GM23338 (cell line): ENCODE measurements at regions not wholly inside any gene's neighbourhood (a gene's known extent, or its start where the extent isn't known, plus 50 kb on each side); places are given as distances from the start of the nearest gene placed in this dataset.

Experiments used
- ATAC-seq: fragments of 200-7000 bp; cut with Tn5 transposase; 3 replicates; pipeline ENCODE4 v1.9.1; 2020
- DNase-seq: peaks from one replicate; pipeline ENCODE4 v3.0.0-alpha.2; 2015; ENCODE audit warnings: low spot score
- H2AFZ ChIP-seq: fragments of 200-600 bp; sonication (generic); 2 replicates; pipeline ENCODE4 v1.8.0; 2016; ENCODE audit warnings: antibody characterized with exemption, mild to moderate bottlenecking, moderate library complexity
- H3F3A ChIP-seq: fragments of 200-600 bp; sonication (generic); replicated peaks from 2 replicates; pipeline ENCODE4 v1.8.0; 2017; ENCODE audit warnings: antibody characterized with exemption, mixed run types, low read depth
- H3K27ac ChIP-seq: fragments of 200-600 bp; sonication (generic); 2 replicates; pipeline ENCODE4 v1.6.1; 2016; ENCODE audit warnings: low read depth
- H3K27me3 ChIP-seq: fragments of 200-600 bp; sonication (generic); 2 replicates; pipeline ENCODE4 v1.8.0; 2016; ENCODE audit warnings: mild to moderate bottlenecking, mixed run types, moderate library complexity; ENCODE audit not compliant: insufficient read depth
- H3K36me3 ChIP-seq: fragments of 200-600 bp; sonication (generic); 2 replicates; pipeline ENCODE4 v1.8.0; 2016; ENCODE audit warnings: mild to moderate bottlenecking; ENCODE audit not compliant: insufficient read depth
- H3K4me1 ChIP-seq: fragments of 200-600 bp; sonication (generic); 2 replicates; pipeline ENCODE4 v1.8.0; 2016; ENCODE audit warnings: mild to moderate bottlenecking, moderate library complexity; ENCODE audit not compliant: insufficient read depth
- H3K4me2 ChIP-seq: fragments of 200-600 bp; sonication (generic); 2 replicates; pipeline ENCODE4 v1.7.1; 2017; ENCODE audit warnings: mixed run types
- H3K4me3 ChIP-seq: fragments of 200-600 bp; sonication (generic); 2 replicates; pipeline ENCODE4 v1.6.1; 2016; ENCODE audit warnings: mixed run types
- H3K79me2 ChIP-seq: fragments of 200-600 bp; sonication (generic); replicated peaks from 2 replicates; pipeline ENCODE4 v1.8.0; 2017; ENCODE audit warnings: mild to moderate bottlenecking; ENCODE audit not compliant: insufficient read depth
- H3K9me2 ChIP-seq: fragments of 200-600 bp; sonication (generic); 2 replicates; pipeline ENCODE4 v1.8.0; 2017; ENCODE audit not compliant: insufficient read depth
- H4K20me1 ChIP-seq: fragments of 200-600 bp; sonication (generic); replicated peaks from 2 replicates; pipeline ENCODE4 v1.8.0; 2017; ENCODE audit warnings: mild to moderate bottlenecking; ENCODE audit not compliant: insufficient read depth
- H3K27ac Mint-ChIP-seq: 2 replicates; pipeline ENCODE4 v1.8.0; 2020; ENCODE audit warnings: inconsistent platforms, mild to moderate bottlenecking, moderate library complexity, mixed read lengths
- H3K27me3 Mint-ChIP-seq: 3 replicates; pipeline ENCODE4 v1.8.0; 2022; ENCODE audit warnings: low read depth, mild to moderate bottlenecking, moderate library complexity, mixed read lengths, inconsistent platforms; ENCODE audit not compliant: insufficient read depth, poor library complexity
- H3K36me3 Mint-ChIP-seq: 3 replicates; pipeline ENCODE4 v1.8.0; 2021; ENCODE audit warnings: low read depth, mild to moderate bottlenecking, inconsistent platforms, moderate library complexity, mixed read lengths
- H3K4me1 Mint-ChIP-seq: 3 replicates; pipeline ENCODE4 v1.8.0; 2020; ENCODE audit warnings: mild to moderate bottlenecking, inconsistent platforms, mixed read lengths
- H3K4me3 Mint-ChIP-seq: 3 replicates; pipeline ENCODE4 v1.8.0; 2021; ENCODE audit warnings: moderate library complexity, mild to moderate bottlenecking, inconsistent platforms, mixed read lengths
- H3K9me3 Mint-ChIP-seq: 3 replicates; pipeline ENCODE4 v1.8.0; 2020; ENCODE audit warnings: moderate library complexity, mild to moderate bottlenecking, inconsistent platforms, mixed read lengths
- CREB1 ChIP-seq: fragments of 250-450 bp; sonication (Bioruptor Pico); IDR thresholded peaks from 2 replicates; pipeline ENCODE4 v1.5.0; 2020; ENCODE audit warnings: low read depth, mild to moderate bottlenecking, moderate library complexity
- CTCF ChIP-seq, 2 experiments: fragments of 200-600 bp in 1 of 2; sonication (generic) in 1 of 2; conservative IDR thresholded peaks; 2 replicates each; pipeline versions ENCODE4 v1.5.1 to v1.6.1; 2016 to 2017; ENCODE audit warnings: antibody characterized with exemption in 2 of 2, low read depth in 2 of 2, mild to moderate bottlenecking in 2 of 2, moderate library complexity in 1 of 2
- ETS1 ChIP-seq: IDR thresholded peaks from 2 replicates; pipeline ENCODE4 v1.6.1; 2016; ENCODE audit warnings: antibody characterized with exemption
- EZH2 ChIP-seq: fragments of 200-600 bp; sonication (generic); IDR thresholded peaks from one replicate; pipeline ENCODE4 v1.8.0; 2017; ENCODE audit warnings: antibody characterized with exemption, mild to moderate bottlenecking, low read depth; ENCODE audit not compliant: unreplicated experiment
- EZH2phosphoT487 ChIP-seq: fragments of 200-600 bp; sonication (generic); IDR thresholded peaks from one replicate; pipeline ENCODE4 v1.8.1; 2018; ENCODE audit warnings: antibody characterized with exemption; ENCODE audit not compliant: unreplicated experiment
- JUNB ChIP-seq: IDR thresholded peaks from one replicate; pipeline ENCODE4 v1.6.1; 2016; ENCODE audit warnings: antibody characterized with exemption; ENCODE audit not compliant: unreplicated experiment
- NANOG ChIP-seq: IDR thresholded peaks from 2 replicates; pipeline ENCODE4 v1.6.1; 2016; ENCODE audit warnings: antibody characterized with exemption, borderline replicate concordance
- POLR2AphosphoS5 ChIP-seq: IDR thresholded peaks from 2 replicates; pipeline ENCODE4 v1.6.1; 2016; ENCODE audit warnings: antibody characterized with exemption, low read depth
- STAT1 ChIP-seq: IDR thresholded peaks from one replicate; pipeline ENCODE4 v1.6.1; 2016; ENCODE audit warnings: antibody characterized with exemption; ENCODE audit not compliant: unreplicated experiment
- ZNF114 ChIP-seq: fragments of 250-450 bp; sonication (Bioruptor Pico); IDR thresholded peaks from 2 replicates; pipeline ENCODE4 v1.5.0; 2020; ENCODE audit warnings: mild to moderate bottlenecking, moderate library complexity
- ZNF331 ChIP-seq: fragments of 250-450 bp; sonication (Bioruptor Pico); IDR thresholded peaks from 2 replicates; pipeline ENCODE4 v1.5.0; 2020; ENCODE audit warnings: low read depth, mild to moderate bottlenecking, moderate library complexity
- ZNF462 ChIP-seq: fragments of 250-450 bp; sonication (Bioruptor Pico); IDR thresholded peaks from 2 replicates; pipeline ENCODE4 v1.5.0; 2020; ENCODE audit warnings: mild to moderate bottlenecking, moderate library complexity
- TF ChIP-seq, protein P1 (sequence below): IDR thresholded peaks from one replicate; pipeline ENCODE4 v1.6.1; 2018; ENCODE audit warnings: antibody characterized with exemption; ENCODE audit not compliant: unreplicated experiment

DNA sequence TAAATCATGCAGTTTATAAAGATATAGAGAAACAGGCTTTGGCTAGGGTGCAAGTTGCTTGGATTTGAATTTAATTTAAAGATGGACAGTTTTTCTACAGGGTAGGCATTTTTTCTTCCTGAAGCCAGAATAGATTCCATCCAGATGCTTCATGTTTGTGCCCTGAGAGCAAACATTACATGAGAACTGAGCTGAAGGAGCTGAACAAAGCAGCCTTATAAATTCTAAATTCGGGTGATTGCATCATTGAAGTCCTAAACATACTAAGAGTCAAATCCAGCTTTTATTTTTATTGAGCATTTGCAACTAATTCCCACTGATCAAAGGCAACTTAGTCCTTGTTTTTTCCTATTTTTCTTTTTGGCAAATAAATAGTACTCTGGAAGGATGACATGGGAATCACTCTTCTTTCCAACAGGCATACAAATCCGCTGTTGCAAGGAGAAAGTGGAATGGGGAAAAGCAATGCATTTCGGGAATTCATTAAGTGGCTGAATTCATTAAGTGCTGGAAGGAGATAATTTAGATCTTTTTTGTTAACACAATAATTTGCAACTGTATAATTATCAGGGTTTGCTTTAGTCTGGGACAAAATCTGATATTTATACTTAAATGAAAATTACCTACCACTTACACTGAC lies 828.0 kb downstream of the SLC4A3 start:
- no peak for TF ChIP-seq CREB1
- TF ChIP-seq, protein P1, sequence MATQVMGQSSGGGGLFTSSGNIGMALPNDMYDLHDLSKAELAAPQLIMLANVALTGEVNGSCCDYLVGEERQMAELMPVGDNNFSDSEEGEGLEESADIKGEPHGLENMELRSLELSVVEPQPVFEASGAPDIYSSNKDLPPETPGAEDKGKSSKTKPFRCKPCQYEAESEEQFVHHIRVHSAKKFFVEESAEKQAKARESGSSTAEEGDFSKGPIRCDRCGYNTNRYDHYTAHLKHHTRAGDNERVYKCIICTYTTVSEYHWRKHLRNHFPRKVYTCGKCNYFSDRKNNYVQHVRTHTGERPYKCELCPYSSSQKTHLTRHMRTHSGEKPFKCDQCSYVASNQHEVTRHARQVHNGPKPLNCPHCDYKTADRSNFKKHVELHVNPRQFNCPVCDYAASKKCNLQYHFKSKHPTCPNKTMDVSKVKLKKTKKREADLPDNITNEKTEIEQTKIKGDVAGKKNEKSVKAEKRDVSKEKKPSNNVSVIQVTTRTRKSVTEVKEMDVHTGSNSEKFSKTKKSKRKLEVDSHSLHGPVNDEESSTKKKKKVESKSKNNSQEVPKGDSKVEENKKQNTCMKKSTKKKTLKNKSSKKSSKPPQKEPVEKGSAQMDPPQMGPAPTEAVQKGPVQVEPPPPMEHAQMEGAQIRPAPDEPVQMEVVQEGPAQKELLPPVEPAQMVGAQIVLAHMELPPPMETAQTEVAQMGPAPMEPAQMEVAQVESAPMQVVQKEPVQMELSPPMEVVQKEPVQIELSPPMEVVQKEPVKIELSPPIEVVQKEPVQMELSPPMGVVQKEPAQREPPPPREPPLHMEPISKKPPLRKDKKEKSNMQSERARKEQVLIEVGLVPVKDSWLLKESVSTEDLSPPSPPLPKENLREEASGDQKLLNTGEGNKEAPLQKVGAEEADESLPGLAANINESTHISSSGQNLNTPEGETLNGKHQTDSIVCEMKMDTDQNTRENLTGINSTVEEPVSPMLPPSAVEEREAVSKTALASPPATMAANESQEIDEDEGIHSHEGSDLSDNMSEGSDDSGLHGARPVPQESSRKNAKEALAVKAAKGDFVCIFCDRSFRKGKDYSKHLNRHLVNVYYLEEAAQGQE: no peak
- TF ChIP-seq CTCF (conservative IDR thresholded peaks at IDR 0.05; ENCODE audit: low read depth in 2 of 2): no peak
- no peak for TF ChIP-seq POLR2AphosphoS5
- TF ChIP-seq ZNF331 (CRISPR knock-in tag): no peak
- no peak for TF ChIP-seq NANOG
- no peak for TF ChIP-seq ETS1
- no peak for TF ChIP-seq JUNB
- no peak for TF ChIP-seq EZH2phosphoT487
- no peak for TF ChIP-seq EZH2
- TF ChIP-seq STAT1: no peak
- no peak for TF ChIP-seq ZNF462 (CRISPR knock-in tag)
- no peak for TF ChIP-seq ZNF114 (CRISPR knock-in tag)
- H3K27ac ChIP-seq: no peak overlapping the region

More for the DNA sequence above, 828.0 kb downstream of the SLC4A3 start:
- H3K4me3 ChIP-seq: no peak overlapping the region
- H4K20me1 ChIP-seq: no peaks in the 10 kb centered on the region
- ATAC-seq (no peak), DNase-seq (no peak)
- H3K4me2 ChIP-seq: no peak overlapping the region
- 0 out of 2 replicates have a peak overlapping the region, but pooled peaks have one; percentile 31 for H3K27ac Mint-ChIP-seq
- no peaks in the 10 kb centered on the region for H3K36me3 ChIP-seq
- H3K27me3 Mint-ChIP-seq: no peaks in the 10 kb centered on the region
- H3K36me3 Mint-ChIP-seq: no peaks in the 10 kb centered on the region
- no peak overlapping the region for H3K4me3 Mint-ChIP-seq
- H2AFZ ChIP-seq: no peak overlapping the region
- H3K9me3 Mint-ChIP-seq: no peaks in the 10 kb centered on the region
- no peaks in the 10 kb centered on the region for H3K79me2 ChIP-seq
- no peaks in the 10 kb centered on the region for H3K4me1 ChIP-seq
- no peaks in the 10 kb centered on the region; the same call in 2 of the 3 replicates for H3K4me1 Mint-ChIP-seq
- H3K27me3 ChIP-seq: no peaks in the 10 kb centered on the region
- H3F3A ChIP-seq: no peaks in the 10 kb centered on the region
- peaks cover 11% of the 10 kb centered on the region; the same call in 1 of the 2 replicates for H3K9me2 ChIP-seq
